Mammary epithelial cell (primary cell): ENCODE measurements at regions not wholly inside any gene's neighbourhood (a gene's known extent, or its start where the extent isn't known, plus 50 kb on each side); places are given as distances from the start of the nearest gene placed in this dataset.

Experiments used
- CTCF ChIP-seq, 2 donors: IDR thresholded peaks in 1 of 2; conservative IDR thresholded peaks in 1 of 2; 2 replicates each; pipeline ENCODE4 v1.5.1; 2011 to 2012; ENCODE audit warnings: inconsistent platforms in 2 of 2, low read length in 2 of 2, mild to moderate bottlenecking in 2 of 2, control low read depth in 1 of 2, low read depth in 1 of 2; ENCODE audit not compliant: insufficient read depth in 1 of 2; ENCODE audit errors: extremely low read depth in 1 of 2
- EZH2 ChIP-seq: IDR thresholded peaks from 2 replicates; pipeline ENCODE4 v1.6.1; 2012; ENCODE audit warnings: low read length, inconsistent platforms, borderline replicate concordance

- no peak for TF ChIP-seq EZH2
- TF ChIP-seq CTCF (conservative IDR thresholded peaks at IDR 0.05 in 1 of 2, IDR thresholded peaks at IDR 0.05 in 1 of 2; ENCODE audit: extremely low read depth in 1 of 2, insufficient read depth in 1 of 2, low read depth in 1 of 2, low read length in 2 of 2): no peak
Observed at GRCh38 chr9:134589748-134590147, 51.9 kb upstream of the COL5A1 start.
